ENCODE measurements at regions not wholly inside any gene's neighbourhood (a gene's known extent, or its start where the extent isn't known, plus 50 kb on each side); places are given as distances from the start of the nearest gene placed in this dataset.

GRCh38 chr6:126747728-126748540 lies 370.5 kb upstream of the RSPO3 start:
- DNase-seq (ENCODE audit: low read depth): no peak
- TF ChIP-seq, protein P1, sequence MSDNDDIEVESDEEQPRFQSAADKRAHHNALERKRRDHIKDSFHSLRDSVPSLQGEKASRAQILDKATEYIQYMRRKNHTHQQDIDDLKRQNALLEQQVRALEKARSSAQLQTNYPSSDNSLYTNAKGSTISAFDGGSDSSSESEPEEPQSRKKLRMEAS (IDR thresholded peaks at IDR 0.05; ENCODE audit: low read depth, low read length): no peak
- TF ChIP-seq POLR2A (IDR thresholded peaks at IDR 0.05; ENCODE audit: extremely low read depth, insufficient read length): no peak
- TF ChIP-seq MYC (IDR thresholded peaks at IDR 0.05; ENCODE audit: low read depth, low read length): no peak
- H3K4me3 ChIP-seq (ENCODE audit: low read depth, low read length): no peak overlapping the region

GRCh38 chr6:126753606-126754005 lies 364.9 kb upstream of the RSPO3 start:
- TF ChIP-seq POLR2A (IDR thresholded peaks at IDR 0.05; ENCODE audit: extremely low read depth, insufficient read length) (no peak), CTCF (IDR thresholded peaks at IDR 0.05; ENCODE audit: low read depth, low read length) (no peak), MYC (IDR thresholded peaks at IDR 0.05; ENCODE audit: low read depth, low read length) (no peak)
- TF ChIP-seq, protein P1 (IDR thresholded peaks at IDR 0.05; ENCODE audit: low read depth, low read length): no peak

GRCh38 chr6:126761854-126762253 lies 356.6 kb upstream of the RSPO3 start:
- DNase-seq (ENCODE audit: low read depth): no peak
- H3K4me3 ChIP-seq (ENCODE audit: low read depth, low read length): no peak overlapping the region
- TF ChIP-seq MYC (IDR thresholded peaks at IDR 0.05; ENCODE audit: low read depth, low read length): no peak
- TF ChIP-seq, protein P1 (IDR thresholded peaks at IDR 0.05; ENCODE audit: low read depth, low read length): no peak
- TF ChIP-seq POLR2A (IDR thresholded peaks at IDR 0.05; ENCODE audit: extremely low read depth, insufficient read length): no peak
- no peak for TF ChIP-seq CTCF (IDR thresholded peaks at IDR 0.05; ENCODE audit: low read depth, low read length)

More at GRCh38 chr6:126753606-126754005, 364.9 kb upstream of the RSPO3 start:
- H3K4me3 ChIP-seq (ENCODE audit: low read depth, low read length): no peak overlapping the region
- no peak for DNase-seq (ENCODE audit: low read depth)

DNA sequence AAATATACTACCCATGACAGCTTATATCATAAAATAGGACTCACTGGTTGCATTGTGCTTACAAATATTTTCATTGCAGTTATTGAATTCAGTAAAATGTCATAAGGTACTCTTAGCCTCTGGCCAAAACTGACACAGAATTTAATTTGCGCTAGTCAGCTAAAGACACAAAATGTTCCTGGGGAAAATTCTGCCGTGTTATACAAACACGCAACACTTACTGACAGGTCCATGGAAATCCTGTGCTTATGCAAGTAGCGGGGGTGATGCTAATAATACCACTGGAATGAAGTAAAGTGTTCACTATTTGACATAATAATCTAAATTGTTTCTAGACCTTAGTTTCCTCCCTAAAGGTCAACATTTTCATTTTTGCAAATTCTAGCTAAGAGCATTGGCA lies 354.4 kb upstream of the RSPO3 start:
- TF ChIP-seq, protein P1 (IDR thresholded peaks at IDR 0.05; ENCODE audit: low read depth, low read length): no peak
- no peak for TF ChIP-seq POLR2A (IDR thresholded peaks at IDR 0.05; ENCODE audit: extremely low read depth, insufficient read length)
- TF ChIP-seq MYC (IDR thresholded peaks at IDR 0.05; ENCODE audit: low read depth, low read length): no peak
- no peak for TF ChIP-seq CTCF (IDR thresholded peaks at IDR 0.05; ENCODE audit: low read depth, low read length)
- H3K4me3 ChIP-seq (ENCODE audit: low read depth, low read length): no peak overlapping the region
- no peak for DNase-seq (ENCODE audit: low read depth)

DNA sequence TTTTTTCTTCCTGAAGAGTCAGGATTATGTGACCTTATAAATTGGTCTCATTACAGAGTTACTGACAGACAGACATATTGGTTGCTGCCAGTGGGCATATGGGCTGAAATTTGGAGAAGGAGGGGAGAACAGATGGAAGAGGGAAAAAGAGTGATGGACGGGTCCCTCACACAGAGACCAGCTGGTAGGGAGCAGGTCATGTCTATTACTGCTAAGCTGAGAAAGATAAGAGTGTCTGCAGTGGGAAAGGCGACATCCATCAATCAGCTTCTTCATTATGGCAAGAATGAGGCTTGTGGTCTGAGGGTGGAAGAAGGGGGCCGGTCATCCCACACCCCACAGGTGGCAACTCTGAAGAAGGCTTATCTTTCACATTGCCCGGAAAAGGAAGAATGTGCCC lies 353.8 kb upstream of the RSPO3 start:
- TF ChIP-seq, protein P1 (IDR thresholded peaks at IDR 0.05; ENCODE audit: low read depth, low read length): no peak
- TF ChIP-seq MYC (IDR thresholded peaks at IDR 0.05; ENCODE audit: low read depth, low read length) (no peak), POLR2A (IDR thresholded peaks at IDR 0.05; ENCODE audit: extremely low read depth, insufficient read length) (no peak), CTCF (IDR thresholded peaks at IDR 0.05; ENCODE audit: low read depth, low read length) (no peak)
- DNase-seq (ENCODE audit: low read depth): no peak
- no peak overlapping the region for H3K4me3 ChIP-seq (ENCODE audit: low read depth, low read length)

DNA sequence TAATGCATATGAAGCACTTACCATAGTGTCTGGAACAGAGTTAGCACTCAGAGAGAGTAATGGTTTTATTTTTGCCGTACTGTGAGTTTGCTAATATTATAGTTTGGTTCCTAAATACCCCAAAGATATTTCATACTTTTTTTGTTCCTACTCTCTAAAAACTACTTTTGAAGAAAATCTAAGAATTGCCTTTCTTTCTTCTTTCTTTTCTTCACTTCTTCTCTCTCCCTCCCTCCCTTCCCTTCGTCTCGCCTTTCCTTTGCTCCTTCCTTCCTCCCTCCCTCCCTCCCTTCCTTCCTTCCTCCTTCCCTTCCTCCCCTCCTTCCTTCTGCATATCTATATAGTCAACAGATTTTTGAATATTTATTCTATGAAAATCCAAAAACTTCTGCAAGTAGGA lies 351.7 kb upstream of the RSPO3 start:
- H3K4me3 ChIP-seq (ENCODE audit: low read depth, low read length): no peak overlapping the region
- DNase-seq (ENCODE audit: low read depth): no peak
- TF ChIP-seq MYC (IDR thresholded peaks at IDR 0.05; ENCODE audit: low read depth, low read length): no peak
- TF ChIP-seq POLR2A (IDR thresholded peaks at IDR 0.05; ENCODE audit: extremely low read depth, insufficient read length): no peak
- no peak for TF ChIP-seq CTCF (IDR thresholded peaks at IDR 0.05; ENCODE audit: low read depth, low read length)
- TF ChIP-seq, protein P1 (IDR thresholded peaks at IDR 0.05; ENCODE audit: low read depth, low read length): no peak

All from NB4 (cell line).